Esophagus muscularis mucosa (tissue), 4 donors: ENCODE measurements at regions not wholly inside any gene's neighbourhood (a gene's known extent, or its start where the extent isn't known, plus 50 kb on each side); places are given as distances from the start of the nearest gene placed in this dataset.
A peak's percentile ranks its signal among the peaks of the same experiment; 100 is the strongest.

ENCODE experiments used
- DNase-seq: peaks from one replicate; pipeline ENCODE4 v3.0.0-alpha.2; 2017; ENCODE audit errors: extremely low spot score
- H3K27ac ChIP-seq, 4 donors: fragments of 200-600 bp; sonication (generic); replicated peaks in 1 of 4; 1 replicate in 3 of 4; 2 replicates in 1 of 4; pipeline ENCODE4 v1.5.1; 2016 to 2019; ENCODE audit warnings: mild to moderate bottlenecking in 1 of 4
- H3K27me3 ChIP-seq, 4 donors: fragments of 200-600 bp; sonication (generic); one replicate each; pipeline versions ENCODE4 v1.5.1 to v1.6.0; 2016 to 2019
- H3K36me3 ChIP-seq, 4 donors: fragments of 200-600 bp; sonication (generic); one replicate each; pipeline ENCODE4 v1.5.1; 2016 to 2019
- H3K4me1 ChIP-seq, 4 donors: fragments of 200-600 bp; sonication (generic); one replicate each; pipeline ENCODE4 v1.5.1; 2016 to 2019
- H3K4me3 ChIP-seq, 4 donors: fragments of 200-600 bp; sonication (generic); 1 replicate in 2 of 4; 2 replicates in 2 of 4; pipeline ENCODE4 v1.5.1; 2016 to 2019; ENCODE audit warnings: mild to moderate bottlenecking in 4 of 4, moderate library complexity in 1 of 4
- H3K9me3 ChIP-seq, 4 donors: fragments of 200-600 bp; sonication (generic); 1 replicate in 3 of 4; 2 replicates in 1 of 4; pipeline ENCODE4 v1.5.1; 2016 to 2019
- CTCF ChIP-seq, 3 experiments: fragments of 200-600 bp in 2 of 3; fragments of 450-650 bp in 1 of 3; sonication (generic) in 2 of 3; IDR thresholded peaks; one replicate each; pipeline ENCODE4 v1.5.1; 2017 to 2019; ENCODE audit warnings: antibody characterized with exemption in 3 of 3, mild to moderate bottlenecking in 2 of 3, moderate library complexity in 1 of 3
- EP300 ChIP-seq: sonication (generic); formaldehyde crosslinking; IDR thresholded peaks from one replicate; pipeline ENCODE4 v1.6.1; 2017; ENCODE audit warnings: antibody characterized with exemption
- POLR2A ChIP-seq: fragments of 450-650 bp; IDR thresholded peaks from one replicate; pipeline ENCODE4 v1.6.1; 2017; ENCODE audit warnings: antibody characterized with exemption, moderate library complexity, mild to moderate bottlenecking, low read depth
- POLR2AphosphoS5 ChIP-seq, 2 donors: sonication (generic); formaldehyde crosslinking; IDR thresholded peaks; one replicate each; pipeline ENCODE4 v1.6.1; 2017; ENCODE audit warnings: antibody characterized with exemption in 2 of 2
- WGBS: methylation state at CpG from one replicate; pipeline ENCODE4 v1.1.5; 2018; 5-methylcytosine and 5-hydroxymethylcytosine counted together
- intact Hi-C: fragments of 100-400 bp; cut with DNase I; formaldehyde crosslinking; loops from one replicate; pipeline ENCODE4 v1.15.1; 2023

GRCh38 chr5:96023518-96023917, 61.9 kb upstream of the ELL2 start:
- intact Hi-C loops: no loop called here
- Histone ChIP-seq H3K27me3 (no peaks in the 10 kb centered on the region), H3K36me3 (no peaks in the 10 kb centered on the region), H3K4me1 (peaks cover 0 to 31% (median 20%) of the 10 kb centered on the region in 4 donors), H3K9me3 (no peaks in the 10 kb centered on the region), H3K27ac (peak overlapping the region in 2 of 4 donors; percentile 4 to 32), H3K4me3 (no peak overlapping the region)
- TF ChIP-seq POLR2AphosphoS5 (IDR thresholded peaks at IDR 0.05) (no peak), EP300 (no peak), CTCF (IDR thresholded peaks at IDR 0.05) (no peak), POLR2A (no peak)
- DNase-seq: no peak
- 61% methylated on average over 2 of the region's 2 CpGs for WGBS

- TF ChIP-seq POLR2AphosphoS5 (IDR thresholded peaks at IDR 0.05) (no peak), CTCF (IDR thresholded peaks at IDR 0.05) (no peak), EP300 (no peak), POLR2A (no peak)
- WGBS: 100% methylated on average over 1 of the region's 1 CpG
- Histone ChIP-seq H3K27me3 (no peaks in the 10 kb centered on the region), H3K9me3 (no peaks in the 10 kb centered on the region), H3K27ac (peak overlapping the region in 2 of 4 donors; percentile 4 to 32), H3K4me3 (no peak overlapping the region), H3K36me3 (no peaks in the 10 kb centered on the region), H3K4me1 (peaks cover 0 to 34% (median 25%) of the 10 kb centered on the region in 4 donors)
- intact Hi-C loops: no loop called here
- DNase-seq: no peak
Observed at GRCh38 chr5:96022971-96023370, 61.3 kb upstream of the ELL2 start.

GRCh38 chr5:96017951-96018350, 56.3 kb upstream of the ELL2 start:
- WGBS: 28% methylated on average over 1 of the region's 1 CpG
- Histone ChIP-seq H3K9me3 (no peaks in the 10 kb centered on the region), H3K4me3 (no peak overlapping the region), H3K27me3 (no peaks in the 10 kb centered on the region), H3K4me1 (peaks cover 0 to 7% (median 6%) of the 10 kb centered on the region in 4 donors), H3K36me3 (no peaks in the 10 kb centered on the region), H3K27ac (no peak overlapping the region)
- intact Hi-C loops: no loop called here
- DNase-seq: no peak
- TF ChIP-seq POLR2A (no peak), CTCF (IDR thresholded peaks at IDR 0.05) (no peak), POLR2AphosphoS5 (IDR thresholded peaks at IDR 0.05) (no peak), EP300 (no peak)

- H3K9me3 ChIP-seq: no peaks in the 10 kb centered on the region
- no peaks in the 10 kb centered on the region for H3K36me3 ChIP-seq
- 92% methylated on average over 2 of the region's 2 CpGs for WGBS
- no peak for TF ChIP-seq POLR2A
- no peak for TF ChIP-seq EP300
- no peak for TF ChIP-seq POLR2AphosphoS5 (IDR thresholded peaks at IDR 0.05)
- no peak for TF ChIP-seq CTCF (IDR thresholded peaks at IDR 0.05)
- H3K27ac ChIP-seq: no peak overlapping the region
- no peak overlapping the region for H3K4me3 ChIP-seq
- DNase-seq: no peak
- H3K4me1 ChIP-seq: peaks cover 0 to 7% (median 6%) of the 10 kb centered on the region in 4 donors
- no peaks in the 10 kb centered on the region for H3K27me3 ChIP-seq
- intact Hi-C loops: no loop called here
Observed at GRCh38 chr5:96016216-96016615, 54.6 kb upstream of the ELL2 start.

GRCh38 chr5:96015709-96016108, 54.1 kb upstream of the ELL2 start:
- intact Hi-C loops: no loop called here
- DNase-seq: no peak
- no peak for TF ChIP-seq POLR2AphosphoS5 (IDR thresholded peaks at IDR 0.05)
- TF ChIP-seq CTCF (IDR thresholded peaks at IDR 0.05): no peak
- TF ChIP-seq POLR2A: no peak
- TF ChIP-seq EP300: no peak
- Histone ChIP-seq H3K36me3 (no peaks in the 10 kb centered on the region), H3K4me1 (peaks cover 0 to 7% (median 6%) of the 10 kb centered on the region in 4 donors), H3K4me3 (no peak overlapping the region), H3K27me3 (no peaks in the 10 kb centered on the region), H3K9me3 (no peaks in the 10 kb centered on the region), H3K27ac (no peak overlapping the region)
- 91% methylated on average over 1 of the region's 1 CpG for WGBS
